ENCODE measurements at regions not wholly inside any gene's neighbourhood (a gene's known extent, or its start where the extent isn't known, plus 50 kb on each side); places are given as distances from the start of the nearest gene placed in this dataset.

GRCh38 chr5:101062902-101063301 is 159.8 kb upstream of the ST8SIA4 start:
- H3K79me2 ChIP-seq (replicated peaks; ENCODE audit: insufficient read depth, low read length): no peaks in the 10 kb centered on the region
- no peak overlapping the region for H3K9ac ChIP-seq (ENCODE audit: low read length)
- no peaks in the 10 kb centered on the region for H3F3A ChIP-seq (ENCODE audit: insufficient read depth, low read length, poor library complexity, severe bottlenecking)
- H3K9me2 ChIP-seq (ENCODE audit: insufficient read depth, low read length): no peaks in the 10 kb centered on the region
- TF ChIP-seq SMC3 (conservative IDR thresholded peaks at IDR 0.05; ENCODE audit: poor library complexity): no peak
- no peak for TF ChIP-seq TAF1 (IDR thresholded peaks at IDR 0.05; ENCODE audit: low read depth)
- no peak for TF ChIP-seq EP300 (conservative IDR thresholded peaks at IDR 0.05; ENCODE audit: poor library complexity, severe bottlenecking)
- no peak for TF ChIP-seq EZH2 (IDR thresholded peaks at IDR 0.05; ENCODE audit: borderline replicate concordance, insufficient read depth, low read length, poor library complexity, severe bottlenecking)
- no peak for TF ChIP-seq MXI1 (conservative IDR thresholded peaks at IDR 0.05; ENCODE audit: poor library complexity, severe bottlenecking)
- TF ChIP-seq RAD21 (conservative IDR thresholded peaks at IDR 0.05): no peak
- TF ChIP-seq REST (IDR thresholded peaks at IDR 0.05; ENCODE audit: borderline replicate concordance): no peak
- TF ChIP-seq POLR2AphosphoS5 (IDR thresholded peaks at IDR 0.05): no peak
- TF ChIP-seq CTCF (IDR thresholded peaks at IDR 0.05; ENCODE audit: poor library complexity, severe bottlenecking): no peak
- H3K4me3 ChIP-seq (ENCODE audit: low read length): no peak overlapping the region
- no peak overlapping the region for H3K4me2 ChIP-seq (ENCODE audit: low read length)
- no peak overlapping the region for H2AFZ ChIP-seq (ENCODE audit: low read depth, low read length)
- H3K27me3 ChIP-seq (ENCODE audit: insufficient read depth, low read depth, low read length): no peaks in the 10 kb centered on the region
- no peaks in the 10 kb centered on the region for H4K20me1 ChIP-seq (ENCODE audit: insufficient read depth)
- H3K9me3 ChIP-seq (ENCODE audit: low read length): no peaks in the 10 kb centered on the region
- H3K36me3 ChIP-seq (ENCODE audit: insufficient read depth, low read length): no peaks in the 10 kb centered on the region
- H3K27ac ChIP-seq (ENCODE audit: low read length): no peak overlapping the region

- H4K20me1 ChIP-seq (ENCODE audit: insufficient read depth): no peaks in the 10 kb centered on the region
- no peak overlapping the region for H3K27ac ChIP-seq (ENCODE audit: low read length)
- no peak overlapping the region for H3K9ac ChIP-seq (ENCODE audit: low read length)
- no peaks in the 10 kb centered on the region for H3K27me3 ChIP-seq (ENCODE audit: insufficient read depth, low read depth, low read length)
- no peak overlapping the region for H2AFZ ChIP-seq (ENCODE audit: low read depth, low read length)
- no peaks in the 10 kb centered on the region for H3F3A ChIP-seq (ENCODE audit: insufficient read depth, low read length, poor library complexity, severe bottlenecking)
- H3K4me3 ChIP-seq (ENCODE audit: low read length): no peak overlapping the region
- H3K9me2 ChIP-seq (ENCODE audit: insufficient read depth, low read length): no peaks in the 10 kb centered on the region
- H3K9me3 ChIP-seq (ENCODE audit: low read length): no peaks in the 10 kb centered on the region
- no peak overlapping the region for H3K4me2 ChIP-seq (ENCODE audit: low read length)
- no peaks in the 10 kb centered on the region for H3K79me2 ChIP-seq (replicated peaks; ENCODE audit: insufficient read depth, low read length)
- no peaks in the 10 kb centered on the region for H3K36me3 ChIP-seq (ENCODE audit: insufficient read depth, low read length)
- TF ChIP-seq EZH2 (IDR thresholded peaks at IDR 0.05; ENCODE audit: borderline replicate concordance, insufficient read depth, low read length, poor library complexity, severe bottlenecking): no peak
- no peak for TF ChIP-seq TAF1 (IDR thresholded peaks at IDR 0.05; ENCODE audit: low read depth)
- no peak for TF ChIP-seq EP300 (conservative IDR thresholded peaks at IDR 0.05; ENCODE audit: poor library complexity, severe bottlenecking)
- TF ChIP-seq REST (IDR thresholded peaks at IDR 0.05; ENCODE audit: borderline replicate concordance): no peak
- TF ChIP-seq SMC3 (conservative IDR thresholded peaks at IDR 0.05; ENCODE audit: poor library complexity): no peak
- TF ChIP-seq RAD21 (conservative IDR thresholded peaks at IDR 0.05): no peak
- no peak for TF ChIP-seq MXI1 (conservative IDR thresholded peaks at IDR 0.05; ENCODE audit: poor library complexity, severe bottlenecking)
- TF ChIP-seq CTCF (IDR thresholded peaks at IDR 0.05; ENCODE audit: poor library complexity, severe bottlenecking): no peak
- TF ChIP-seq POLR2AphosphoS5 (IDR thresholded peaks at IDR 0.05): no peak
Observed at GRCh38 chr5:101047181-101047580, 144.1 kb upstream of the ST8SIA4 start.
